Left lung (tissue), 4 donors: ENCODE measurements at regions not wholly inside any gene's neighbourhood (a gene's known extent, or its start where the extent isn't known, plus 50 kb on each side); places are given as distances from the start of the nearest gene placed in this dataset.

Source experiments
- ATAC-seq: fragments of 200-7000 bp; cut with Tn5 transposase; one replicate; pipeline ENCODE4 v1.9.1; 2020; ENCODE audit warnings: moderate library complexity
- DNase-seq, 4 donors: peaks; one replicate each; pipeline ENCODE4 v3.0.0-alpha.2; 2013 to 2020
- H3K27ac ChIP-seq, 2 donors: fragments of 200-600 bp; sonication (generic) in 1 of 2; one replicate each; pipeline versions ENCODE4 v1.5.0 to v1.8.0; 2020 to 2021
- H3K27me3 ChIP-seq, 2 donors: fragments of 200-600 bp; sonication (generic) in 1 of 2; one replicate each; pipeline versions ENCODE4 v1.5.0 to v1.8.0; 2020 to 2021
- H3K36me3 ChIP-seq, 2 donors: fragments of 200-600 bp; sonication (generic) in 1 of 2; one replicate each; pipeline versions ENCODE4 v1.5.0 to v1.8.0; 2020 to 2021
- H3K4me1 ChIP-seq, 2 donors: fragments of 200-600 bp; one replicate each; pipeline ENCODE4 v1.8.0; 2021
- H3K4me3 ChIP-seq, 2 donors: fragments of 200-600 bp; sonication (generic) in 1 of 2; one replicate each; pipeline versions ENCODE4 v1.5.0 to v1.8.0; 2020 to 2021; ENCODE audit warnings: mild to moderate bottlenecking in 1 of 2
- H3K9me3 ChIP-seq, 2 donors: fragments of 200-600 bp; sonication (generic) in 1 of 2; one replicate each; pipeline versions ENCODE4 v1.5.0 to v1.8.0; 2020 to 2021
- CTCF ChIP-seq, 2 donors: fragments of 200-600 bp; sonication (generic) in 1 of 2; IDR thresholded peaks; one replicate each; pipeline versions ENCODE4 v1.5.0 to v1.8.0; 2021; ENCODE audit warnings: antibody characterized with exemption in 2 of 2
- intact Hi-C, 2 donors: fragments of 100-400 bp; cut with DNase I; formaldehyde crosslinking; loops; one replicate each; pipeline versions ENCODE4 v1.11.2 to v1.14.2; 2022
- donor health status: DM: no; HTN: yes; CAD: no.
- donor health status: DM: no; HTN: no; CAD: no.

GRCh38 chr13:105037110-105037509 is 1498.4 kb downstream of the EFNB2 start:
- TF ChIP-seq CTCF (IDR thresholded peaks at IDR 0.05), result no peak
- H3K4me3 ChIP-seq, result no peak overlapping the region
- no peaks in the 10 kb centered on the region for H3K27me3 ChIP-seq
- no peaks in the 10 kb centered on the region for H3K4me1 ChIP-seq
- intact Hi-C loops, result no loop called here
- DNase-seq, result no peak
- H3K27ac ChIP-seq, result no peak overlapping the region
- no peaks in the 10 kb centered on the region for H3K36me3 ChIP-seq
- no peak for ATAC-seq
- H3K9me3 ChIP-seq, result peaks cover 0 to 6% of the 10 kb centered on the region in 2 donors

GRCh38 chr13:105035092-105035491 is 1500.4 kb downstream of the EFNB2 start:
- ATAC-seq, result no peak

GRCh38 chr13:105033999-105034398 is 1501.5 kb downstream of the EFNB2 start:
- Histone ChIP-seq H3K36me3 (no peaks in the 10 kb centered on the region), H3K27me3 (no peaks in the 10 kb centered on the region), H3K4me3 (no peak overlapping the region), H3K9me3 (no peaks in the 10 kb centered on the region), H3K4me1 (no peaks in the 10 kb centered on the region), H3K27ac (no peak overlapping the region)
- intact Hi-C loops, result no loop called here
- ATAC-seq (no peak), DNase-seq (no peak)
- no peak for TF ChIP-seq CTCF (IDR thresholded peaks at IDR 0.05)

More at GRCh38 chr13:105035092-105035491, 1500.4 kb downstream of the EFNB2 start:
- no peaks in the 10 kb centered on the region for H3K4me1 ChIP-seq
- TF ChIP-seq CTCF (IDR thresholded peaks at IDR 0.05), result no peak
- intact Hi-C loops, result no loop called here
- H3K36me3 ChIP-seq, result no peaks in the 10 kb centered on the region
- H3K27me3 ChIP-seq, result no peaks in the 10 kb centered on the region
- H3K9me3 ChIP-seq, result no peaks in the 10 kb centered on the region
- H3K4me3 ChIP-seq, result no peak overlapping the region
- no peak for DNase-seq
- H3K27ac ChIP-seq, result no peak overlapping the region

GRCh38 chr13:105031306-105031705 is 1504.2 kb downstream of the EFNB2 start:
- H3K27ac ChIP-seq, result no peak overlapping the region
- H3K36me3 ChIP-seq, result no peaks in the 10 kb centered on the region
- H3K4me3 ChIP-seq, result no peak overlapping the region
- H3K9me3 ChIP-seq, result no peaks in the 10 kb centered on the region
- H3K27me3 ChIP-seq, result no peaks in the 10 kb centered on the region
- DNase-seq (no peak), ATAC-seq (no peak)
- no peak for TF ChIP-seq CTCF (IDR thresholded peaks at IDR 0.05)
- intact Hi-C loops, result no loop called here
- H3K4me1 ChIP-seq, result no peaks in the 10 kb centered on the region

- Histone ChIP-seq H3K27me3 (no peaks in the 10 kb centered on the region), H3K36me3 (no peaks in the 10 kb centered on the region), H3K4me1 (no peaks in the 10 kb centered on the region), H3K4me3 (no peak overlapping the region), H3K27ac (no peak overlapping the region), H3K9me3 (no peaks in the 10 kb centered on the region)
- no peak for TF ChIP-seq CTCF (IDR thresholded peaks at IDR 0.05)
- DNase-seq (no peak), ATAC-seq (no peak)
- intact Hi-C loops, result no loop called here
These were observed 1504.6 kb downstream of the EFNB2 start for GRCh38 chr13:105030851-105031250.
